Cardiac septum (tissue), 1 donor: ENCODE measurements at regions not wholly inside any gene's neighbourhood (a gene's known extent, or its start where the extent isn't known, plus 50 kb on each side); places are given as distances from the start of the nearest gene placed in this dataset.
A peak's percentile ranks its signal among the peaks of the same experiment; 100 is the strongest.

Source experiments
- DNase-seq: peaks from one replicate; pipeline ENCODE4 v3.0.0-alpha.2; 2020; ENCODE audit warnings: low spot score
- intact Hi-C: fragments of 100-400 bp; cut with DNase I; formaldehyde crosslinking; loops from one replicate; pipeline ENCODE4 v1.14.0; 2022
- donor health status: DM: no; HTN: no; CAD: no.

GRCh38 chr22:48125416-48125815 lies 1363.0 kb downstream of the TBC1D22A start:
- DNase-seq: no peak
- intact Hi-C loops: no loop called here

- intact Hi-C loops: no loop called here
- no peak for DNase-seq
Measured at GRCh38 chr22:48121984-48122383, 1359.5 kb downstream of the TBC1D22A start.

- intact Hi-C loops: no loop called here
- DNase-seq: no peak
Measured at GRCh38 chr22:48118654-48119053, 1356.2 kb downstream of the TBC1D22A start.

GRCh38 chr22:48116871-48117270 lies 1354.4 kb downstream of the TBC1D22A start:
- no peak for DNase-seq
- intact Hi-C loops: no loop called here

- intact Hi-C loops: no loop called here
- DNase-seq: no peak
Measured at GRCh38 chr22:48112687-48113521, 1350.5 kb downstream of the TBC1D22A start.

- no peak for DNase-seq
- intact Hi-C loops: no loop called here
Measured at GRCh38 chr22:48106715-48107259, 1344.3 kb downstream of the TBC1D22A start.

GRCh38 chr22:48106215-48106614 lies 1343.8 kb downstream of the TBC1D22A start:
- intact Hi-C loops: no loop called here
- DNase-seq: no peak

- intact Hi-C loops: no loop called here
- no peak for DNase-seq
Measured at GRCh38 chr22:48105259-48105658, 1342.8 kb downstream of the TBC1D22A start.

- intact Hi-C loops: no loop called here
- DNase-seq: no peak
Measured at GRCh38 chr22:48104766-48105165, 1342.3 kb downstream of the TBC1D22A start.

GRCh38 chr22:48104102-48104738 lies 1341.8 kb downstream of the TBC1D22A start:
- intact Hi-C loops: no loop called here
- DNase-seq: no peak

- intact Hi-C loops: no loop called here
Measured at GRCh38 chr22:48103126-48103875, 1340.9 kb downstream of the TBC1D22A start.

GRCh38 chr22:48102581-48102980 lies 1340.1 kb downstream of the TBC1D22A start:
- intact Hi-C loops: no loop called here
- no peak for DNase-seq

More at GRCh38 chr22:48103126-48103875, 1340.9 kb downstream of the TBC1D22A start:
- peak; percentile 17 for DNase-seq

GRCh38 chr22:48101704-48102103 lies 1339.3 kb downstream of the TBC1D22A start:
- intact Hi-C loops: no loop called here
- peak; percentile 53 for DNase-seq

- intact Hi-C loops: no loop called here
- DNase-seq: peak; percentile 17
Measured at GRCh38 chr22:48100685-48101417, 1338.4 kb downstream of the TBC1D22A start.

GRCh38 chr22:48099671-48100070 lies 1337.2 kb downstream of the TBC1D22A start:
- DNase-seq: peak; percentile 31
- intact Hi-C loops: no loop called here

- DNase-seq: peak; percentile 14
- intact Hi-C loops: no loop called here
Measured at GRCh38 chr22:48099251-48099650, 1336.8 kb downstream of the TBC1D22A start.

- DNase-seq: peak; percentile 22
- intact Hi-C loops: no loop called here
Measured at GRCh38 chr22:48098921-48099245, 1336.4 kb downstream of the TBC1D22A start.

GRCh38 chr22:48098243-48098920 lies 1335.9 kb downstream of the TBC1D22A start:
- no peak for DNase-seq
- intact Hi-C loops: no loop called here

GRCh38 chr22:48097723-48098122 lies 1335.3 kb downstream of the TBC1D22A start:
- no peak for DNase-seq
- intact Hi-C loops: no loop called here
